HCT116 (cell line): ENCODE measurements at regions not wholly inside any gene's neighbourhood (a gene's known extent, or its start where the extent isn't known, plus 50 kb on each side); places are given as distances from the start of the nearest gene placed in this dataset.

ENCODE experiments used
- ATAC-seq: fragments of 200-7000 bp; cut with Tn5 transposase; 2 replicates; pipeline ENCODE4 v1.9.1; 2020; ENCODE audit warnings: mild to moderate bottlenecking, moderate library complexity
- BruUV-seq: library from RNA; stranded (reverse); fragments of 400-500 nt; replicated peaks from 2 replicates; lab custom pipeline; 2021; lab: Mats Ljungman, UMichigan
- CTCF ChIA-PET: fragments of 300-600 bp; sonication (Branson Sonifier 250); formaldehyde crosslinking; loops from one replicate; lab custom pipeline; 2021; ENCODE audit warnings: antibody characterized with exemption; lab: Charles Lee
- POLR2A ChIA-PET: fragments of 300-600, 350-600 bp; sonication (Branson Sonifier 250); formaldehyde crosslinking; loops from one replicate; lab custom pipeline; 2021; ENCODE audit warnings: antibody characterized with exemption; lab: Charles Lee
- RAD21 ChIA-PET, 2 experiments: fragments of 300-600 bp; sonication (Branson Sonifier 250); formaldehyde crosslinking; loops; one replicate each; lab custom pipeline; 2023; ENCODE audit warnings: low total read pairs in 2 of 2; ENCODE audit not compliant: uncharacterized antibody in 2 of 2, unreplicated experiment in 2 of 2, low non-redundant PET in 1 of 2; lab: Charles Lee
- DNase-seq: peaks from one replicate; pipeline ENCODE4 v3.0.0-alpha.2; 2010; ENCODE audit warnings: low read depth, low spot score
- H2AFZ ChIP-seq: fragments of 200-600 bp; shearing (Covaris generic), sonication (generic); 2 replicates; pipeline ENCODE4 v1.6.1; 2017; ENCODE audit warnings: low read depth, mixed run types, mixed read lengths, antibody characterized with exemption, low read length; ENCODE audit not compliant: poor library complexity, severe bottlenecking
- H3K27ac ChIP-seq: 2 replicates; pipeline ENCODE4 v1.5.1; 2012; ENCODE audit warnings: low read depth, low read length
- H3K27me3 ChIP-seq: fragments of 200-600 bp; sonication (generic); 2 replicates; pipeline ENCODE4 v1.6.1; 2016; ENCODE audit warnings: mixed run types, low read length, mixed read lengths; ENCODE audit not compliant: insufficient read depth
- H3K36me3 ChIP-seq, 2 experiments: fragments of 200-500 bp in 1 of 2; fragments of 200-600 bp in 1 of 2; sonication (Bioruptor generic) in 1 of 2; sonication (generic) in 1 of 2; 2 replicates each; pipeline versions ENCODE4 v1.5.1 to v1.6.1; 2014 to 2016; ENCODE audit warnings: low read length in 2 of 2, inconsistent platforms in 1 of 2, mixed read lengths in 1 of 2, mixed run types in 1 of 2; ENCODE audit not compliant: insufficient read depth in 2 of 2, control insufficient read depth in 1 of 2
- H3K4me1 ChIP-seq, 2 experiments: fragments of 200-600 bp in 1 of 2; sonication (generic) in 1 of 2; 2 replicates each; pipeline versions ENCODE4 v1.5.1 to v1.6.1; 2012 to 2017; ENCODE audit warnings: low read length in 2 of 2, inconsistent platforms in 1 of 2, mild to moderate bottlenecking in 1 of 2, mixed read lengths in 1 of 2, mixed run types in 1 of 2, moderate library complexity in 1 of 2; ENCODE audit not compliant: insufficient read depth in 2 of 2, control insufficient read depth in 1 of 2
- H3K4me2 ChIP-seq: fragments of 200-600 bp; sonication (generic); 2 replicates; pipeline ENCODE4 v1.6.1; 2017; ENCODE audit warnings: mixed run types, low read length, mixed read lengths
- H3K4me3 ChIP-seq, 2 experiments: fragments of 200-600 bp in 1 of 2; sonication (generic) in 1 of 2; replicated peaks in 1 of 2; 2 replicates each; pipeline ENCODE4 v1.5.1; 2011 to 2016; ENCODE audit warnings: low read length in 2 of 2, control low read depth in 1 of 2, low read depth in 1 of 2, mild to moderate bottlenecking in 1 of 2, mixed read lengths in 1 of 2, mixed run types in 1 of 2
- H3K79me2 ChIP-seq: fragments of 200-600 bp; sonication (generic); 2 replicates; pipeline ENCODE4 v1.6.1; 2017; ENCODE audit warnings: mild to moderate bottlenecking, mixed run types, low read length, moderate library complexity, mixed read lengths; ENCODE audit not compliant: insufficient read depth
- H3K9ac ChIP-seq: fragments of 200-600 bp; sonication (generic); 2 replicates; pipeline ENCODE4 v1.6.1; 2016; ENCODE audit warnings: low read length, mixed read lengths
- H3K9me2 ChIP-seq: fragments of 200-600 bp; sonication (generic), shearing (Covaris generic); 2 replicates; pipeline ENCODE4 v1.6.1; 2017; ENCODE audit warnings: mixed run types, mild to moderate bottlenecking, moderate library complexity; ENCODE audit not compliant: insufficient read depth
- H3K9me3 ChIP-seq, 2 experiments: fragments of 200-500 bp in 1 of 2; fragments of 200-600 bp in 1 of 2; sonication (Bioruptor generic) in 1 of 2; sonication (generic) in 1 of 2; 2 replicates each; pipeline ENCODE4 v1.6.1; 2014 to 2017; ENCODE audit warnings: low read length in 2 of 2, mixed read lengths in 2 of 2, inconsistent platforms in 1 of 2, low read depth in 1 of 2, mild to moderate bottlenecking in 1 of 2, mixed run types in 1 of 2, moderate library complexity in 1 of 2; ENCODE audit not compliant: control insufficient read depth in 1 of 2, insufficient read depth in 1 of 2
- H4K20me1 ChIP-seq: fragments of 200-600 bp; sonication (generic), shearing (Covaris generic); 2 replicates; pipeline ENCODE4 v1.6.1; 2017; ENCODE audit warnings: mixed run types, mild to moderate bottlenecking, moderate library complexity; ENCODE audit not compliant: insufficient read depth
- CBX3 ChIP-seq: IDR thresholded peaks from 2 replicates; pipeline ENCODE4 v1.6.1; 2012; ENCODE audit warnings: low read depth
- CEBPB ChIP-seq: IDR thresholded peaks from 2 replicates; pipeline ENCODE4 v1.6.1; 2012; ENCODE audit warnings: low read depth
- EZH2 ChIP-seq: fragments of 200-600 bp; sonication (generic); IDR thresholded peaks from 2 replicates; pipeline ENCODE4 v1.6.1; 2017; ENCODE audit warnings: antibody characterized with exemption, mixed run types
- EZH2phosphoT487 ChIP-seq: fragments of 200-600 bp; IDR thresholded peaks from 2 replicates; pipeline ENCODE4 v1.6.1; 2018; ENCODE audit warnings: antibody characterized with exemption, borderline replicate concordance
- SIN3A ChIP-seq: IDR thresholded peaks from 2 replicates; pipeline ENCODE4 v1.6.1; 2012; ENCODE audit warnings: low read depth
- intact Hi-C: fragments of 100-400 bp; cut with micrococcal nuclease; formaldehyde crosslinking; loops from 2 replicates; pipeline ENCODE4 v1.10.0; 2022
- TF ChIP-seq, protein P1 (sequence below): IDR thresholded peaks from 2 replicates; pipeline ENCODE4 v1.6.1; 2011; ENCODE audit warnings: mild to moderate bottlenecking, low read length, moderate library complexity; ENCODE audit not compliant: insufficient replicate concordance; ENCODE audit errors: extremely low read depth
- TF ChIP-seq, protein P2 (sequence below): IDR thresholded peaks from 2 replicates; pipeline ENCODE4 v1.6.1; 2012
- TF ChIP-seq, protein P3 (sequence below), 3 experiments: fragments of 200-600 bp in 1 of 3; sonication (generic) in 1 of 3; IDR thresholded peaks in 2 of 3; conservative IDR thresholded peaks in 1 of 3; 2 replicates each; pipeline ENCODE4 v1.5.1; 2012 to 2017; ENCODE audit warnings: low read depth in 2 of 3, low read length in 2 of 3, antibody characterized with exemption in 1 of 3, borderline replicate concordance in 1 of 3, control low read depth in 1 of 3, mild to moderate bottlenecking in 1 of 3, mixed read lengths in 1 of 3, mixed run types in 1 of 3, moderate library complexity in 1 of 3; ENCODE audit not compliant: insufficient read depth in 1 of 3

DNA sequence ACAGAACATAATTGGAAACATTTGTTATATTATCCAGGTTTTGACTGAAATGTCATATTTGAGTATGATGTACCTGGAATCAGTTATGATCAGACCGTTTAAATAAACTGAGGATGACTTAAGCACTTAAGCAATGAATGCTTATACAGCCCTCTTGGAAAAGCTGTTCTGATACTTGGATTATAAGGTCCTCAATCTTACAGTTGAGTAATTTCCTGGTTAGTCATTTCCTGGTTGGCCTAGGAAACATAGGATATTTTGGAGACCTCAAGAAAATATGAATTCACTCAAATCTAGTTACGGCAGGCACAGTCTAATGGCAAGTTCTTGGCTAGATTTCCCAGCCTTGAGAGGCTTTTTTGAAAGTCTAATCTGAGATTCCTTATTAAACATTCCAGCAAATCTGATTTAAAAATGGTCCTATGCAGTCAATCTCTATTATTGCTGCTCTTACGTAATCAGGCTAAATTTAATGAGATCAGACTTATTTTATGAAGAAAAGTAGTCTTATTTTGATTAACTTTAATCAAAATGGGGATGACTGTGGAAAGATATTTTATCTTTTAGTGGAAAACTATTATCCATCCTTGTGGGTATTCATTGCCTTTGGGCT, 447.2 kb downstream of the SNAPC1 start (continued):
- TF ChIP-seq, protein P1, sequence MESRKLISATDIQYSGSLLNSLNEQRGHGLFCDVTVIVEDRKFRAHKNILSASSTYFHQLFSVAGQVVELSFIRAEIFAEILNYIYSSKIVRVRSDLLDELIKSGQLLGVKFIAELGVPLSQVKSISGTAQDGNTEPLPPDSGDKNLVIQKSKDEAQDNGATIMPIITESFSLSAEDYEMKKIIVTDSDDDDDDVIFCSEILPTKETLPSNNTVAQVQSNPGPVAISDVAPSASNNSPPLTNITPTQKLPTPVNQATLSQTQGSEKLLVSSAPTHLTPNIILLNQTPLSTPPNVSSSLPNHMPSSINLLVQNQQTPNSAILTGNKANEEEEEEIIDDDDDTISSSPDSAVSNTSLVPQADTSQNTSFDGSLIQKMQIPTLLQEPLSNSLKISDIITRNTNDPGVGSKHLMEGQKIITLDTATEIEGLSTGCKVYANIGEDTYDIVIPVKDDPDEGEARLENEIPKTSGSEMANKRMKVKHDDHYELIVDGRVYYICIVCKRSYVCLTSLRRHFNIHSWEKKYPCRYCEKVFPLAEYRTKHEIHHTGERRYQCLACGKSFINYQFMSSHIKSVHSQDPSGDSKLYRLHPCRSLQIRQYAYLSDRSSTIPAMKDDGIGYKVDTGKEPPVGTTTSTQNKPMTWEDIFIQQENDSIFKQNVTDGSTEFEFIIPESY = no peak
- TF ChIP-seq EZH2phosphoT487 (no peak), CEBPB (no peak), CBX3 (no peak)
- TF ChIP-seq, protein P2, sequence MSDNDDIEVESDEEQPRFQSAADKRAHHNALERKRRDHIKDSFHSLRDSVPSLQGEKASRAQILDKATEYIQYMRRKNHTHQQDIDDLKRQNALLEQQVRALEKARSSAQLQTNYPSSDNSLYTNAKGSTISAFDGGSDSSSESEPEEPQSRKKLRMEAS = no peak

DNA sequence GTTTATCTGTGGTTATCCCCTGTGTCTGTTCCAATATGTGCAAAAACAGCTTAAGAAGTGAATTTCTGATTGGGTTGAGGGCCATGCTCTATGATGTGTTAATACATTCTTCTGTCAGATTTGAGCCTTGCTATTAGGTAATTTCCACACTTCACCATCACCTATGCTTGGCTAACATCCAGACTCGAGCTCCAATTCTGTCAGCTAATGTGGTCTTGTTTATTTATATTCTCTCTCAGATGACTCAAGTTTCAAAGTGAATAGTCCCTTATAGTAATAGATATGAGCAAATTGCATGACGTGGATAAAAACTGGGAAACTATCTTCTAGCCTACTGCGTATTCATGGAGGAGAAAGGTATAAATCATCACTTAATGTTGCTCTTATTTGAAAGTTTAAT, 451.3 kb downstream of the SNAPC1 start:
- DNase-seq = no peak
- POLR2A ChIA-PET = no interaction called here
- H3K79me2 ChIP-seq = no peaks in the 10 kb centered on the region
- intact Hi-C loops = no loop called here
- H3K9me3 ChIP-seq = no peaks in the 10 kb centered on the region; a peak in 1 of 4 replicates
- CTCF ChIA-PET = no interaction called here
- H3K4me3 ChIP-seq = no peak overlapping the region
- TF ChIP-seq EZH2 = no peak
- no peak for TF ChIP-seq SIN3A
- TF ChIP-seq, protein P3, sequence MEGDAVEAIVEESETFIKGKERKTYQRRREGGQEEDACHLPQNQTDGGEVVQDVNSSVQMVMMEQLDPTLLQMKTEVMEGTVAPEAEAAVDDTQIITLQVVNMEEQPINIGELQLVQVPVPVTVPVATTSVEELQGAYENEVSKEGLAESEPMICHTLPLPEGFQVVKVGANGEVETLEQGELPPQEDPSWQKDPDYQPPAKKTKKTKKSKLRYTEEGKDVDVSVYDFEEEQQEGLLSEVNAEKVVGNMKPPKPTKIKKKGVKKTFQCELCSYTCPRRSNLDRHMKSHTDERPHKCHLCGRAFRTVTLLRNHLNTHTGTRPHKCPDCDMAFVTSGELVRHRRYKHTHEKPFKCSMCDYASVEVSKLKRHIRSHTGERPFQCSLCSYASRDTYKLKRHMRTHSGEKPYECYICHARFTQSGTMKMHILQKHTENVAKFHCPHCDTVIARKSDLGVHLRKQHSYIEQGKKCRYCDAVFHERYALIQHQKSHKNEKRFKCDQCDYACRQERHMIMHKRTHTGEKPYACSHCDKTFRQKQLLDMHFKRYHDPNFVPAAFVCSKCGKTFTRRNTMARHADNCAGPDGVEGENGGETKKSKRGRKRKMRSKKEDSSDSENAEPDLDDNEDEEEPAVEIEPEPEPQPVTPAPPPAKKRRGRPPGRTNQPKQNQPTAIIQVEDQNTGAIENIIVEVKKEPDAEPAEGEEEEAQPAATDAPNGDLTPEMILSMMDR (IDR thresholded peaks at IDR 0.05 in 2 of 3, conservative IDR thresholded peaks at IDR 0.05 in 1 of 3; ENCODE audit: borderline replicate concordance in 1 of 3, insufficient read depth in 1 of 3, low read depth in 2 of 3, low read length in 2 of 3) = no peak
- no peaks in the 10 kb centered on the region for H3K36me3 ChIP-seq
- RAD21 ChIA-PET = no interaction called here
- H2AFZ ChIP-seq = no peak overlapping the region
- no peaks in the 10 kb centered on the region for H3K4me1 ChIP-seq
- no peaks in the 10 kb centered on the region for H4K20me1 ChIP-seq
- no peaks in the 10 kb centered on the region for H3K27me3 ChIP-seq
- H3K9me2 ChIP-seq = no peaks in the 10 kb centered on the region
- no peak overlapping the region for H3K9ac ChIP-seq
- H3K27ac ChIP-seq = no peak overlapping the region
- H3K4me2 ChIP-seq = no peak overlapping the region
- no TSS peak for BruUV-seq
- no peak for ATAC-seq
